ENCODE measurements at regions not wholly inside any gene's neighbourhood (a gene's known extent, or its start where the extent isn't known, plus 50 kb on each side); places are given as distances from the start of the nearest gene placed in this dataset.
A peak's percentile ranks its signal among the peaks of the same experiment; 100 is the strongest.

- no peaks in the 10 kb centered on the region for H3K36me3 Mint-ChIP-seq (ENCODE audit: insufficient read depth, unreplicated experiment)
- no peaks in the 10 kb centered on the region for H3K27me3 Mint-ChIP-seq (ENCODE audit: insufficient read depth, unreplicated experiment)
- ChIA-PET CTCF (interaction anchor here (0.6 to 1.5 kb wide), 7 partner anchors 10 to 655 kb away, joined by 3 to 7 read pairs (median 5); no protein-coding TSS in a partner anchor), POLR2A (interaction anchor here (1.2 kb wide), 1 partner anchor 11 kb away, joined by 4 read pairs; no protein-coding TSS in a partner anchor)
- peak overlapping the region; percentile 80 for H3K27ac Mint-ChIP-seq (ENCODE audit: low read depth, unreplicated experiment)
- no peak for TF ChIP-seq CTCF (IDR thresholded peaks at IDR 0.05; ENCODE audit: unreplicated experiment)
- peak; percentile 76 for DNase-seq (ENCODE audit: unreplicated experiment)
- no TSS peak for BruUV-seq (replicated peaks)
- intact Hi-C loops (cut with micrococcal nuclease), result no loop called here
- peaks cover 19% of the 10 kb centered on the region for H3K4me1 Mint-ChIP-seq (ENCODE audit: insufficient read depth, unreplicated experiment)
- H3K9me3 Mint-ChIP-seq (ENCODE audit: unreplicated experiment), result no peaks in the 10 kb centered on the region
- H3K4me3 Mint-ChIP-seq (ENCODE audit: unreplicated experiment), result no peak overlapping the region
These were observed 565.7 kb downstream of the METTL15 start for GRCh38 chr11:28673691-28674432.

GRCh38 chr11:28671274-28671673, 563.1 kb downstream of the METTL15 start:
- POLR2A ChIA-PET, result no interaction called here
- CTCF ChIA-PET, result interaction anchor here (0.6 kb wide), 1 partner anchor 14 kb away, joined by 3 read pairs; no protein-coding TSS in a partner anchor
- no peak for TF ChIP-seq CTCF (IDR thresholded peaks at IDR 0.05; ENCODE audit: unreplicated experiment)
- Mint-ChIP-seq H3K27me3 (ENCODE audit: insufficient read depth, unreplicated experiment) (no peaks in the 10 kb centered on the region), H3K4me1 (ENCODE audit: insufficient read depth, unreplicated experiment) (peaks cover 19% of the 10 kb centered on the region), H3K27ac (ENCODE audit: low read depth, unreplicated experiment) (no peak overlapping the region), H3K9me3 (ENCODE audit: unreplicated experiment) (no peaks in the 10 kb centered on the region), H3K36me3 (ENCODE audit: insufficient read depth, unreplicated experiment) (no peaks in the 10 kb centered on the region), H3K4me3 (ENCODE audit: unreplicated experiment) (no peak overlapping the region)
- no TSS peak for BruUV-seq (replicated peaks)
- intact Hi-C loops (cut with micrococcal nuclease), result no loop called here
- DNase-seq (ENCODE audit: unreplicated experiment), result no peak

- BruUV-seq (replicated peaks), result no TSS peak
- ChIA-PET CTCF (no interaction called here), POLR2A (no interaction called here)
- Mint-ChIP-seq H3K9me3 (ENCODE audit: unreplicated experiment) (no peaks in the 10 kb centered on the region), H3K4me3 (ENCODE audit: unreplicated experiment) (no peak overlapping the region), H3K27ac (ENCODE audit: low read depth, unreplicated experiment) (no peak overlapping the region), H3K36me3 (ENCODE audit: insufficient read depth, unreplicated experiment) (no peaks in the 10 kb centered on the region), H3K27me3 (ENCODE audit: insufficient read depth, unreplicated experiment) (no peaks in the 10 kb centered on the region), H3K4me1 (ENCODE audit: insufficient read depth, unreplicated experiment) (no peaks in the 10 kb centered on the region)
- no peak for DNase-seq (ENCODE audit: unreplicated experiment)
- intact Hi-C loops (cut with micrococcal nuclease), result no loop called here
- no peak for TF ChIP-seq CTCF (IDR thresholded peaks at IDR 0.05; ENCODE audit: unreplicated experiment)
These were observed 558.4 kb downstream of the METTL15 start for GRCh38 chr11:28666632-28667031.

- Mint-ChIP-seq H3K27me3 (ENCODE audit: insufficient read depth, unreplicated experiment) (no peaks in the 10 kb centered on the region), H3K4me1 (ENCODE audit: insufficient read depth, unreplicated experiment) (no peaks in the 10 kb centered on the region), H3K36me3 (ENCODE audit: insufficient read depth, unreplicated experiment) (no peaks in the 10 kb centered on the region), H3K4me3 (ENCODE audit: unreplicated experiment) (no peak overlapping the region), H3K9me3 (ENCODE audit: unreplicated experiment) (no peaks in the 10 kb centered on the region), H3K27ac (ENCODE audit: low read depth, unreplicated experiment) (no peak overlapping the region)
- intact Hi-C loops (cut with micrococcal nuclease), result no loop called here
- peak; percentile 19 for DNase-seq (ENCODE audit: unreplicated experiment)
- ChIA-PET CTCF (interaction anchor here (0.7 kb wide), 1 partner anchor 498 kb away, joined by 3 read pairs; no protein-coding TSS in a partner anchor), POLR2A (no interaction called here)
- no peak for TF ChIP-seq CTCF (IDR thresholded peaks at IDR 0.05; ENCODE audit: unreplicated experiment)
- no TSS peak for BruUV-seq (replicated peaks)
These were observed 551.6 kb downstream of the METTL15 start for GRCh38 chr11:28659716-28660348.
